Gastroesophageal sphincter (tissue), 3 donors: ENCODE measurements at regions not wholly inside any gene's neighbourhood (a gene's known extent, or its start where the extent isn't known, plus 50 kb on each side); places are given as distances from the start of the nearest gene placed in this dataset.
"Not testable (repeated sequence)": the region's sequence is repeated elsewhere in the genome, so short reads cannot be mapped to it uniquely, and the experiment has no call there.

Experiments
- CTCF ChIP-seq, 4 experiments: fragments of 200-600 bp in 2 of 4; fragments of 450-650 bp in 2 of 4; sonication (generic) in 1 of 4; IDR thresholded peaks; one replicate each; pipeline ENCODE4 v1.5.1; 2017 to 2019; ENCODE audit warnings: antibody characterized with exemption in 4 of 4, mild to moderate bottlenecking in 2 of 4, moderate library complexity in 2 of 4
- EP300 ChIP-seq: sonication (generic); formaldehyde crosslinking; IDR thresholded peaks from one replicate; pipeline ENCODE4 v1.6.1; 2017; ENCODE audit warnings: antibody characterized with exemption, mild to moderate bottlenecking
- POLR2A ChIP-seq, 2 donors: fragments of 450-650 bp; IDR thresholded peaks; one replicate each; pipeline ENCODE4 v1.6.1; 2017; ENCODE audit warnings: antibody characterized with exemption in 2 of 2, mild to moderate bottlenecking in 2 of 2, moderate library complexity in 1 of 2
- POLR2AphosphoS5 ChIP-seq: sonication (generic); formaldehyde crosslinking; IDR thresholded peaks from one replicate; pipeline ENCODE4 v1.6.1; 2017; ENCODE audit warnings: antibody characterized with exemption

GRCh38 chr4:14002331-14002730 is 374.8 kb upstream of the BOD1L1 start:
- not testable (repeated sequence) for TF ChIP-seq CTCF (IDR thresholded peaks at IDR 0.05); POLR2A (IDR thresholded peaks at IDR 0.05); POLR2AphosphoS5; EP300
